ENCODE measurements at regions not wholly inside any gene's neighbourhood (a gene's known extent, or its start where the extent isn't known, plus 50 kb on each side); places are given as distances from the start of the nearest gene placed in this dataset.

- DNase-seq, result no peak
These were observed 96.9 kb upstream of the BTBD3 start for GRCh38 chr20:11820838-11821237.

GRCh38 chr20:11822540-11822794, 95.2 kb upstream of the BTBD3 start:
- DNase-seq, result no peak

DNA sequence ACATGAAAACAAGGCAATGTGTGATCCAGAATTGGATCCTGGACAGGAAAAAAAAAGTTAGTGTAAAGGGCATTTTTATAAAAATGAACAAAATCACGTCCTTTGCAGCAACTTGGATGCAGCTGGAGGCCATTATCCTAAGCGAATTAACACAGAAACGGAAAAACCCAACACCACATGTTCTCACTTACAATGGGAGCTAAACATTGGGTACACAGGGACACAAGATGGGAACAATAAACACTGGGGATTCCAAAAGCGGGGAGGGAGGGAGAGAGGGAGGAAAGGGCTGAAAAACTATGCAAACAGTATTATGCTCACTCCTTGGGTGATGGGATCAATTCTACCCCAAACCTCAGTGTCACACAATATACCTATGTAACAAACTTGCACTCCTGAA, 91.4 kb upstream of the BTBD3 start:
- no peak for DNase-seq

DNA sequence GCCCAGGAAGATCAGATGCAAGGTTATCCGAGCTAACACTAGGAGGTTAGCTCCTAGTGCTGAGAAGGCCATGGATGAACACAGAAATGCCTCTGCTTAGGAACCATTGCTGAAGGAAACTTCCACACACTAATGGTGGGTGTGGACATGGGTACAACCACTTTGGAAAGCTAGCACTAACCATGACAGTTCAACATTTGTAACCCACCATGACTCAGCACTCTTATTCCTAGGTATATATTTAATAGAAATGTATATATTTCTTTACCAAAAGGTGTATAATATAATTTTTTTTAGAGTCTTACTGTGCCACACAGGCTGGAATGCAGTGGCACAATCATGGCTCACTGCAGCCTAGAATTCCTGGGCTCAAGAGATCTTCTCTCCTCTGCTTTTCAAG, 85.3 kb upstream of the BTBD3 start:
- no peak for DNase-seq

DNA sequence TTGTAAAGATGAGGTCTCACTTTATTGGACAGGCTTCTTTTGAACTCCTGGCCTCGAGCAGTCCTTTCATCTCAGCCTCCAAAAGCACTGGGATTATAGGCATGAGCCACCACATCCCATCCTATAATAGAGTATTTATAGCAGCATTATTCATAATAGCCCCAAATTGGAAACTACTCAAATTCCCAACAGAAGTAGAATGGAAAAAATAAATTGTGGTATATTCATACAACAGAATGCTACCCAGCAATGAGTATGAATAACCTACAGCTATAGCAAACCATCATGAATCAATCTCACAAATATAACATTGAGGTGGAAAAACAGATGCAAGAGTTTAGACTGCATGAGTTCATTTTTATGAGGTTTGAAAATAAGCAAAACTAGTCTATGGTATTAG, 84.8 kb upstream of the BTBD3 start:
- DNase-seq, result no peak

- no peak for DNase-seq
These were observed 83.9 kb upstream of the BTBD3 start for GRCh38 chr20:11833825-11834224.

GRCh38 chr20:11838076-11838636, 79.5 kb upstream of the BTBD3 start:
- DNase-seq, result no peak

- no peak for DNase-seq
These were observed 75.7 kb upstream of the BTBD3 start for GRCh38 chr20:11841972-11842461.

DNA sequence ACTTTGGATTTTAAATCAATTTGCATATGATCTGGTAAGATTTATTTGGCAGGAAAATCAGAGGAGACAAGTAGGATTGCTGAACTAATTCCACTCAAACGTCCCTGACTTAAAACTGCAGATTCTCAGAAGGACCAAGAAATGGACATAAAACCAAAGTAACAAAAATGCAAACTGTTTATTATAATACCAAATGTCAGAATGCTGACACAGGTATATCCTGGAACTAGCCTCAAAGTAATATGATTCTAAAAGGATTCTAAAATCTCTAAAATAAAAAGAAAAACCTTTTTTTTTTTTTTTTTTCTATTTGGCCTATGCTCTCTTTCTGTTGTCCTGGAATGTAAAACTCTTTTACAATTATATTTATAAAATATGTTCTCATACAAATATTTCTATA, 74.4 kb upstream of the BTBD3 start:
- no peak for DNase-seq

GRCh38 chr20:11844691-11845090, 73.0 kb upstream of the BTBD3 start:
- DNase-seq, result no peak

DNA sequence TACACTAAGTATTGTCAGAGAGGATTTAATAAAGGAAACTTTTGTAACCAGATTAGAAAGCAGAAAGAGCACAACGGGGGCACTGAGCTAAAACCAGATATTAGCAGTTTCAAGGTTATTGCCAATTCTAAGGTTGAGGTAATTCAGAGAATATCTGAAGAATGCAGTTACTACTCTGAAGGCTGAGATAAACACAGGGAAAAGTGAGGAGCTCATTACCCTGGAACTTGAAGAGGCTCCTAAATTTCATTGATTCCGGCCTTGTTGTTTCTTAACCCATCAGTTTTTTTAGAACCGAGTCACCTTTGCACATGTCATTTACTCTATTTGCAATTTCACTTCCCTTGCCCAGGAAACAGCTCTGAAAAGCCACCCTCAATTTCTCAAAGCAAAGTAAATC, 72.4 kb upstream of the BTBD3 start:
- no peak for DNase-seq

GRCh38 chr20:11846131-11846530, 71.6 kb upstream of the BTBD3 start:
- no peak for DNase-seq

DNA sequence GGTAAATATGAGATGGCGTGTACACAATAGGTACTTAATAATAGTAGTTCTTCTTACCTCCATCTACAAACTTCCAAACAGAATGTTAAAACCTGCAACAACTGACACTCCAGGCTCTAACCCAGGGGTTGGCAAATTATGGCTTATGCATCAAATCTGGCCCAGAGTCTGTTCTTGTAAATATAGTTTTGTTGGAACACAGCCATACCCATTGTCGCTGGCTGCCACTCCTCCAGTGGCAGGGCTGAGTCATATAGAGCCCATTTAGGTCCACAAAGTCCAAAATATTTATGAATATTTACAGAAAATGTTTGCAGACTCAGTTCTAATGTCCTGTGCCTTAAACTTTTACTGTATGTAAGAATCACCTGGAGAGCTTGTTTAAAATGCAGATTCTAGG, 69.9 kb upstream of the BTBD3 start:
- no peak for DNase-seq

GRCh38 chr20:11849270-11849915, 68.3 kb upstream of the BTBD3 start:
- no peak for DNase-seq

- DNase-seq, result peak; percentile 7
These were observed 67.6 kb upstream of the BTBD3 start for GRCh38 chr20:11849976-11850670.

GRCh38 chr20:11850901-11851300, 66.8 kb upstream of the BTBD3 start:
- DNase-seq, result no peak

DNA sequence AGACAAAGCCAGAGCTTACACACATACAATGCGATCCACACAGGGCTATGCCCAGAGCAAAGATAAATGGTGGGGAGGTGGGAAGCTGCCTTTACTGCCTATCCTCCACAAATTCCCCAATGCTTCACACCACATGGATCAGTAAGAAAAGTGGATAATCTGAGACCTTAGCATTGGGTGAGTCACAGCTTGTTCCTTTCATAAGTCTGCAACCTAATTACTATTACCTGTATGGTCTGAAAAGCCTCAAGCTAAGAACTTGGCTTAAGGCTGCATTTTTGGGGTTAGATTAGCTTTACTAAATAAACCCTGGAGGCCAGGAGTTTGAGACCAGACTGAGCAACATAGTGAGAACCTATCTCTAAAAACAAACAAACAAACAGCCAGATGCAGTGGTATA, 66.0 kb upstream of the BTBD3 start:
- DNase-seq, result no peak

- DNase-seq, result no peak
These were observed 65.5 kb upstream of the BTBD3 start for GRCh38 chr20:11852189-11852588.

DNA sequence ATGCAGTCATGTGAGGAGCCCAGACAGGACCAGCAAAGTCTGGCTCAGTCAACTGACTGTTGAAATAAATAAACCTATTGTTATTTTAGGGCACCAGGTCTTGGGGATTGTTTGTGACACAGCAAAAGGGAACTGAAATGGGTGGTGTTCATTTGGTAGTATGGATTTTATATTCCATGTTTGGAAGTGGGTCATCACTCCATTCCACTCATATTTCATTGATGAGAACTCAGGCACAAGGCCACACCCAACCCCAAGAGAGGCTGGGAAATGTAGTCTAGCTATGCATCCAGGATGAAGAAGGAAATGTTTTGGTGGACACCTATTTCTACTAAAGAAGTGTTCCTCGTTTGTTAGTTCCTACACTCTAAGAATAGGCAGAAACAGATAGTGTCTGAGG, 64.9 kb upstream of the BTBD3 start:
- DNase-seq, result no peak

DNA sequence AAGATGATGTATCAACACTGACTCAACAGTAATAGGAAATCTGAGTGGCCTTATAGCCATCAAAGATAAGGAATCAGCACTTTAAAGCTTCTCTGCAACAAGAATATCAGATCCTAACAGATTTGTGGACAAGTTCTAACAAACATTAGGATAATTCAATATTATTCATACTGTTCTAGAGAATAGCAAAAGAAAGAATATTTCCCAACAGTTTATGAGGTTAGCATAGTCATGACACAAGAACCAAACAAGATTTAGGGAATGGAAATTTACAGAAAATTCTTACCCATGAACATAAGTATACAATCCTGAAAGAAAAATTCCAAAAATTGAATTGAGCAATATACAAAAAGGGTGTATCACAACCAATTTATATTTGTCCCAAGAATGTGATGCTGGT, 64.3 kb upstream of the BTBD3 start:
- DNase-seq, result no peak

GRCh38 chr20:11861479-11861878, 56.2 kb upstream of the BTBD3 start:
- DNase-seq, result no peak

DNA sequence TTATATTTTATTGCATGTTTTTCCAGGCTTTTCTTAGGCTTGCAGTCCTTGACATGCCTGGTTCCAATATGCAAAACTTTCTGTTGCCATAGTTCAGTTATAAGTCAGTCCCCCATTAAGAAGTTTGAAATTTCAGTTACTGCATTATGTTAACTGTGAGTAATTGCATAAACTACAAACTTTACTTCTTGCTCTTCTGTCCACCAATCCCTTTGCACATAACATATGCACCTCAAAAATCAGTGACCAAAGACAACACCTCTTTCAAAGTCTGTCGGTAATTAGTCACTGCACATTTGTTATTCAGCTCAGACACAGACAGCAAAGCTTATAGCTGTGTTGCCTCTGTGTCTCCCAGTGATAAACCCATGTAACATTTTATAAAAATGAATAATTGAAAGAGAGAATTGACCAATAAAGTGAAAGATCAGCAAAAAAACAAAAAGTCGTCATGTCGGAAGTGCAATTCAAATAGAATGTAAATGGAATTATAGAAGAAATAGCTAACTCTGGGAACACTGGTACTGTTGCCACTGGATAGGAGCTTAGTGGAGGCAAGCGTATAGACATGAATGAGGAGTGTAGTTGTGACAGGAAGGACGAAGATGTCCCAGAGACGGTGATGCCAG, 50.3 kb upstream of the BTBD3 start:
- DNase-seq, result no peak
